HG03103 (cell line): ENCODE measurements at regions not wholly inside any gene's neighbourhood (a gene's known extent, or its start where the extent isn't known, plus 50 kb on each side); places are given as distances from the start of the nearest gene placed in this dataset.
A peak's percentile ranks its signal among the peaks of the same experiment; 100 is the strongest.

Source experiments
- ATAC-seq: cut with Tn5 transposase; IDR thresholded peaks from one replicate; pipeline ENCODE4 v1.9.1; 2021; ENCODE audit warnings: low read depth; ENCODE audit not compliant: unreplicated experiment

DNA sequence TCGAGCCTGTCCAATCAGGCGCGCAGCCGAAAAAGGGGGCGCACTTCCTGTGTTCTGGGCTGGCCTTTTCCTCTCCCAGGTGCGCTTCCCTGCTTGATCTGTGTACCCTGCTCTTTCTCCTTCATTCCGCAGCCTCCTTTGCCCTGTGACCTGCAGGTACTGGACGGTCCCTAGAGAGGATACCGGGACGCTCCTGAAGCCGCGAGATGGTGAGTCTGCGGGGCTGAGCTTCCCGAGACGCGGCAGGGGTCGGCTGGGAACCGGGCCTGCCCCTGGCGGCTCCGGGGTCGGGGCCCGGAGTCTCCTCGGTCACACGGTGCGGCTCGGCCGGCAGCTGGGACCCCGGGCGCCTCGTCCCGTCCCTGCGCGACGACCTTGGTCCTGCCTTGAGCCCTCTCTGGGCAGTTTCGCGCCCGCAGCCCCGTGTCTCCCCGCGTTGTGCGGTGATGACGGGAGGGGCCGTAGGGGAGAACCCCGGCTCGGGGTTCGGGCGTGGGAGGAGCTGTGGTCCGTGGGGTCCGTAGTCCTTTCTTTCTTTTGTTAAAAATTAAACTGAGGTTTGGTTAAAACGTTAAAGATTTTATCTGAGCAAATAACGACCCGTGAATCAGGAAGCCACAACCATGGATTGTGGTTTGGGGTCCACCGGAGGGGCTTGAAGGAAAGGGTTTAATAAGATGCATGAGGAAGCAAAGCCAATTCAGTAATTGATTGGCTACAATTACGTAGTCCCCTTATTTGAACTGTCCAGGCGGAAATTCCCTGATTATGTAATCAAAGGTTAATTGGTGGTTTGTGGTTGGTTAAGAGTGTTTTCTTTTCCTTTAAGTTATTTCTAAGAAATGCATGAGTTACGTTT, 172.8 kb upstream of the ZNF267 start:
- ATAC-seq, result peak; percentile 31

DNA sequence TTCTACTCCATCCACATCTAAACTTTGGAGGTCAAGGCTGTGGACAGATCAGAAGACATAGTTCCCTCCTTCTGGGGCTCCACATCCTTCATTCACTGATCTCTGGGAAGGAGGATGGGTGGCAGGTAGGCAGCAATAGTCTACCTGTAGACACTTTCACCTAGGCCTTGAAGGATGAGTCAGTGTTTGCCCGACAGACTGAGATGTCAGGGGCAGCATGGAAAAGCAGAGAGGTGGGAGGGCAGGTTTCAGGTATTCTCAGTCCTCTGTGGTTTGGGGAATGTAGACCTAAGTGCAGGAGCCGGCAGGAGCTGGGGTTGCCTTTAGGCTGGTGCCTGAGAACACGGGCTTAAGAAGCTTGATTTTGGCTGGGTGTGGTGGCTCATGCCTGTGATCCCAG, 171.9 kb upstream of the ZNF267 start:
- no peak for ATAC-seq

DNA sequence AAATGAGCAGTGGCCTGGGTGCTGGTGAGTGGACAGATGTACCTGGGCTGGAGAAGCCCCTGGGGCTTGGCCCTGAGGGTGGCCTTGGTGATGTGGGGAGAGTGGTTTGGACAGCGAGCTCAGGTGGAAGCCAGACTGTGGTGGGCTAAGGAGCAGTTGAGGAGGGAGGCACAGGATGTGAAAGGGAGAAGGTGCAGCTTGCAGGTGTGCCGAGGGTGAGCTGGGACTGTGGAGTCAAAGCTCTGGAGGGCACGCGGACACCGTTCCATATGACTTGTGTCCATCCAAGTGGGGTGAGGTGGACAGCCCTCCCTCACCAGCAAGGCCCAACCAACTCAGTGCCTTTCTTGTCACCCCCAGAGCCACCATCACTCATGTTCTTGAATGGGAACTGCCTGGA, 170.8 kb upstream of the ZNF267 start:
- ATAC-seq, result no peak

DNA sequence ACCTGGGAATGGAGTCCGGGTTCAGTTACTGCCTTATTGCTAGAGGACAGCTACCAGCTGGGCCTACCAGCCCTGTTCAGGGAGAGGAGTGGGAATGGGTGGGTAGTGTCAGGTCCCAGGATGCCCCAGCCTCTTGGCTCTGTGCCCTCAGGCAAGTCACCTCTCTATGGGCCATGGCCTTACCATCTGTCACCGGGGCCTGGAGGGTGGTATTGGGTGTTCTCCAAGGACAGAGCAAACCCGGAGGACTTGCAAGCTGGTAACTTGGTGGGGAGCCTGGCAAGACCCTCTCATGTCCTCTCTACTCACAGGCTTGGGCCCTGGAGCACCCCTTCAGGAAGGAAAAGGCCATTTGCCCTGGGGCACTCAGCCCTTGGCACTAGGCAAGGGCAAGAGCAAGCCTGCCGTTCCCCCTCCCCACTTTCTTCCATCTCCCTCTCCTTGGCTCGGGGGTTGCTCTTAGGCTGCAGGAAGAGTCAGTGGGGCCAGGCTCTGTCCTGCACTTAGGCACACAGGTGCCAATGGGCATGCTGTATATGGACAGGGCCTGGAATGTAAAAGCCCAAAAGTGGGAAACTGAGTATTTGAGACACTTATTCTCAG, 170.0 kb upstream of the ZNF267 start:
- ATAC-seq, result no peak

DNA sequence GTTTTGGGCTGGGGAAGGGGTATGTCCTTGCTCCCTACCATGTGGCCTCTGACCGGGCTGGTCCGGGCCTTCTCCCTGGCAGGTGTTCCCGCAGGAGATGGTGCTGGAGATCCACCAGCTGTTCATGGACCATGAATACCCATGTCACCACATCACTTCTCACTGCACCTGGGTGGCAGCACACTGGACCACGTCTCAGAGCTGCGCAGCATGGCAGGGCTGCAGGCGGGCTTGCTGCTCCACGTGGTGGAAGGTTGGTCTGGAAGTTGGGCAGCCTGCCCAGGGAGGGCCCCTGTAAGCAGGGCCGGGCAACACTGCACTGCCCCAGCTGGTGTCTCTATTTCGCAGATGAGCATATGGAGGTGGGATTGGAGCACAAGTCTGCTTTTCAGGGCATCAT, 169.5 kb upstream of the ZNF267 start:
- no peak for ATAC-seq

DNA sequence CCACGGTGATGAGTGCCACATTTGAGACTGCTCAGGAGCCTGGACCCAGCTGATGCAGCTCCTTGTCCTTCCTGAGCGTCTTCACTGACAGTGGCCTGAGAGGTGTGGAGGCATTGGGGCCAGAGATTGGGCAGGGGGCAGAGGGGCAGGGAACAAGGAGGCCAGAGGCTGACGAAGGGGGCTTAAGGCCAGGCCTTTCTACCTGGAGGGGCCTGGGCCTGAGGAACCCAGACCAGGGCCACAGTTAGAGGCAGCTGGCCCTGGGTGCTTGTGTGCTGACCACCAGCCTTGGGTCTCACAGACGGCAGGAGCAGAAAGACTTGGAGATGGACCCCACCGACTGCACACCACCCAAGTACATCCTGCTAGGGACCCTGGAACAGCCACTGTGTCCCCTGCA, 168.2 kb upstream of the ZNF267 start:
- no peak for ATAC-seq

DNA sequence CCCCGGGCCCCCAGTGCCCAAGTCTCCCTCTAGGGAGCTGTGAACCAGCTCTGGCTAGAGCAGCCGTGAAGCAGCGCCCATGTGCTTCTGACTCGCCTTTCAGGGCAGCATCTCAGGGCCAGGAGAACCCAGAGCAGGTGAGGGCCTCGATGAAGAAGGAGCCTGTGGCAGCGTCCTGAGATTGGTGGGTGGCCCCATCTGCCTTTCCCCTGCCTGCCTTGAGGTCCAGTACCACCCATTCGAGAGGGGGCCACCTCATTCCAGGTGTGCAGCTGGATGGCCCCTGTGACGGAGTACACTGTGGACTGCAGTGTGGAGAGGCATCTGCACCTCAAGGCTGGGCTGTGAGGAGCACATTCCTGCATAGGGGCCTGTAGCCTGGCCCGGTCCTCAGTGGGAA, 167.3 kb upstream of the ZNF267 start:
- ATAC-seq, result no peak

DNA sequence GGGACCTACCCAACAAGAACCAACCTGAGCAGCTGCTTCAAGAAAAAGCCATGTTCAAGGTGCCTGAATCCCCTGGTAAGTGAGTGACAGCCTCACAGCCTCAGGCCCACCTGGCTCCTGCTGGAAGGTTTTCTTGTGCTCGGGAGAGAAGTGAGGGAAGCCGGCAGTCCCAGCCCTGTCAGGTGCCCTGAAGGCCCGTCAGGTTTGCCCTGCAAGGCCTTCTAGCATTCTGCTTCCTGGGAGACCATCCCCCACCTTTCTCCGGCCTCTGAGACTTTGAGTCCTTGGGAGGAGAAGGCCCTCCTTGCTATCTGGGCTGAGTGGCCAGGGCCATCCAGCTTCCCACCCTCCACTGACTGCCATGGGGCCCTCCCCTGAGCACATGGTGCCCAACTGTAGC, 166.7 kb upstream of the ZNF267 start:
- ATAC-seq, result no peak

DNA sequence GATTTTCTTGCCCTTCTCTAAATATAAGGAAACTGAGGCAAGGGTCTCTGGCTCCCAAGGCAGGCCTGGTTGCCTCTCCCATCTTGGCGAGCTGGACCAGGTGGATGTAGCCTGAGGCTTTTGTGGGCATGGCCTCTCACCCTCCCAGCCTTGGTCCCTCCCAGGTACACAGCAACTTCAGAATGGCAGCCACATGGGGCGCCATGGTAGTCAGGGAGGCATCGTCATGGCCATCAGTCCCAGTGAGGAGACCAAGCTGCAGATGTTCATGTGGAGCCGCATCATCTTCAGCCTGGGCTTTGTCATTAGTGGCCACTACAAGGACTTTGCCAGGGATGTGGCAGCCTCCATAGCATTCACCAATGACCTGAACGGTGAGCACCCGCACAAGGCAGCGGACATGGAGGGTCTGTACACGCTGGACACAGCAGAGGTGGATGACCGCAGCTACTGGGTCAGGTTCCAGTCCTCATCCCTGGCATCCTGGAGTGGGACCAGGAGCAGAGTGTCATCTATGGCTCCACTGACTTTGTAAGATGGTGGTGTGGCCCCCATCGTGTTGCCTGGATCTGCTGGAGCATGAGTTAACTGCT, 165.8 kb upstream of the ZNF267 start:
- no peak for ATAC-seq

DNA sequence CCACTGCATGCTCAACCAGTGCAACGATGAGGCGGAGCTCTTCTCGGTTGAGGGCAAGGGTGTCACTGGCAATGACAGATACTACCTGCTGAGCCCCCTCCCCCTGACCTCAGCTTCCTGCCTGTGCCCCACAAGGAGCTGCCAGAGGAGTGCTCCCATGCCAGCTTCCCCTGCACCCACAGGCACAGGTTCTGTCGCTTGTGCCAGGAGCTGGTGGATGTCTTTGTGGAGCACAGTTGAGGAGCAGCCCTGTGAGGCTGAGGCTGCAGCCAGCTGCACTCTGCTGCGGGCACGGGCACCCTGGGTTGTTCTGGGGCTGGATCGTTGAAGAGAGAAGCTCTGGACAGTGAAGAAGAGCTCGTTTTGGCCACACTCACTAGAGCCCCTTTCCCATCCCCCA, 165.3 kb upstream of the ZNF267 start:
- no peak for ATAC-seq

DNA sequence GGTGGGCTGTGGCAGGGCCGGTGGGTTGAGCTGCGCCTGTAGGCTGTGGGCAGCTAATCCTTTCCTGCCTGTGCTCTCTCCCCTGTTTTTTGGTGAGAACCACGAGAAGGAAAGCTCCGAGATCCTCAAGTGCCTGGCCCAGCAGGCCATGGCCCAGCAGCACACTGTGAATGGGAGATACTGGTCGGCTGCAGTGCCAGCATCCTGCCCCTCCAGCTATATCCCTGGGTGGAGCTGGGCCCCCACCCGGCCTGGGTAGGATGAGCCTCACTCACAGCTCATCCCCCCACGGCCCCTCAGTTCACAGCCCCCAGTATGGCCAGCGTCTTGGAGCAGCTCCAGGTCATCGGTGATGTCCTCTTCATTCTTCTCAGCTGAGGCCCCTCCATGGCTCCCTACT, 164.4 kb upstream of the ZNF267 start:
- no peak for ATAC-seq

DNA sequence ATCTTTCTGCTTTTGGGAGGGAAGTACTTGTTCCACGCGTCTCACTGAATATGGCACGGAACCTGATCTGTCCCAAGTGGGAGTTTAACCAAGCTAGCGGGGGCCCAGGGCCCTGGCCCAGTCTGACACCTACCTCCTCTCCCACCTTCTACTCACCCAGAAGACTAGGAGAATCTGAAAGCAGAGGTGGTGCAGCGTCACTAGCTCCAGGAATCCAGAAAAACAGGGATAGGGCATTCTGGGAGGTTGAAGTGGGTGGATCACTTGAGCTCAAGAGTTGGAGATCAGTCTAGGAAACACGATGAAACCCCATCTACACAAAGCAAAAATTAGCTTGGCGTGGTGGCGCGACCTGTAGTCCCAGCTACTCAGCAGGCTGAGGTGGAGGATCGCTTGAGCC, 163.5 kb upstream of the ZNF267 start:
- no peak for ATAC-seq

DNA sequence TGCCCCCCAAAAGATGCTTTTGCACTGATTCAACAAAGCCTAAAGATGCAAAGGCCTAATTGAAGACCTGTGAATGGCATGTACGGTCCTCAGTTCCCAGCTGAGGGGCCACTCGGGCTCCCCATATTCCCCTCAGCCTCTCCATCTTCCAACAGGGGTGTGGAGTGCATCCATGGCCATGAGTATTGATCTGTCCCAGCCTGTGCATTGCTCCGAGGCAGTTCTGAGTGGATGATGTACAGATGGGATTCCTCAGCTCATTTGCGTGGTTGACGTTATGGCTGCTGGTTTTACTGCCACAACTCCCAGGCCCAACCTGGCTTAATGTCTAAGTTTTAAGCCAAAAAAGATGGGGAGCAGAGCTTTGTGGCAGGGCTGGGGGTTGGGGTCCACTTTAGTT, 162.7 kb upstream of the ZNF267 start:
- ATAC-seq, result no peak

DNA sequence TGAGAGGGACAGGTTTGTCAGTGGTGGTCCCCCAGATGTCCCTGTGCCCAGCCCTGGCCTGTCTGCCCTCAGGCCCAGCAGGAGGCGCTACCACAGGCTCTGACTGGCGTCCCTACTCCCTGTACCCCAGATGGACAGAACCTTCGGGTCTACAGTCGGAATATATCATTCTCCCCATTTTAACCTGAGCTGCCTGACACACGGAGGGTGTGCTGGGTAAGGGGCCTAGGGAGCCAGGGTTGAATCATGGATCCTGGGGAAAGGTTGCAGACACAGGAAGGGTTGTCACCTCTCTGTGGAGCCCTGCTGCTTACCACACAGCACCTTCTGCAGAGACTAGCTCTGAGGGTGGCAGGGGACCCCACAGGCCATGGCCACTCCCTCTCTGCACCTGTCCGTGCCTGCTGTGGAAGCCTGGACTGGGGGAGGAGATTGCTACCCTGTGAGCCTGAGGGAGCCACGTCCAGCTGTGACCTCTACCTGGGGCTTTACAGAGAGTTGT, 162.2 kb upstream of the ZNF267 start:
- ATAC-seq, result no peak

DNA sequence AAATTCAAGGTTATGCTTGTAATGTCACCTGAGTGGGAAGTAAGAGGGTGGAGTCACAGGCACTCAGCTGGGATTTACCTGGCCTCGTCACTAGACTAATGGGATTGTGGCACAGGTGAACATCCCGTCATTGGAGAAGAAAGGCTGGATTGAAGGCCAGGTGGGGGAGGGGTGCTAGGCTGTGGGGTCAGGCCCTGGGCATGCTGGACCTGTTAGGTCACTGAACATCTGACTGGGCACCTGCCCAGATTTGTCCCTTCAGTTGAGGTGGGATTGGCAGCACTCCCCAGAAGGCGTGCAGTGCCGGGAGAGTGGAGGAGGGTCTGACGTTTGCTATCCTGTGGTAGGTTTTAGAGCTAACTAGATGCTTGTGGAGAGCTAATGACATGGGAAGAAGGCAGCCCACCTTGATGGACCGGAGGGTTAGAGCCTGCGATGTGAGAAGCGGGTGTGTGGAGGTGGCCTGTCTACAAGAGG, 161.5 kb upstream of the ZNF267 start:
- ATAC-seq, result no peak

DNA sequence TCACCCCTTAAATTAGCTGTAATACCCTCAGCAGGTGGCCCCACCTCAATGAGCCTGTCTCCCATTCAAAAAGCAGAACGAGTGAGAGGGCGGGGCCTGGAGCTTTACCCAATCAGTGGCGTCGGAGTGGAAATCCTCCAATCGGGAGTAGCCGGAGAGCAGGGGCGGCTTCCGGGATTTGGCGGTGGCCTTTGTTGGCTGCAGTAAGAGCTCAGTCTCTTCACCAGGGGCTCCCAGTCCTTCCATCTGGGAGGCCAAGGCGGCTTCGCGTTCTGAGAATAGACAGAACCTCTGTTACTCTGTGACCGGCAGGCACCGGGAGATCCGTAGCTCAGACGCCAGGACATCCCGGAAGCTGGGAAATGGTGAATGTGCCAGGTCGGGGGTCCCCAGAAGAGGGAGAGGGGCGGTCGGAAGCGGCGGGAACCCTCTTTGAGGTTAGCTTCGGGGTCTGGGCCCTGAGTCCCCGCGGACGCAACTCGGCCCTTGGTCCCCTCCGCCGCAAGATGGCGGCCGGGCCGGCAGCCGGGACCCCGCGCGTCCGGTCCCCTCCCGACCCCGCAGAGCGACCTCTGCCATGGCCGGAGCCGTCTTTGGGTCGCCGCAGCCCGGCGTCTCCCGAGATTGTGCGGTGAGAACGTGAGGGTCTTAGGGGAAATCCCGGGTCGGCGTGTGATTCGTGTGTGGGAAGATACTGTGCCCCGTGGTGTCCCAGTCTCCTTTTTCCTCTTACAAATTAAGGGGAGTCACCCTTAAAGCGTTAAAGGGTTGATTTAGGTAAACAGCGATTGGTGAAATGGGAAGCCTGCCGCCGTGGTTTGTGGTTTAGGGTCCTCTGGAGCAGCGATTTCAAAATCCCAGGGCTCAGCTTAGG, 160.3 kb upstream of the ZNF267 start:
- ATAC-seq, result peak; percentile 87

DNA sequence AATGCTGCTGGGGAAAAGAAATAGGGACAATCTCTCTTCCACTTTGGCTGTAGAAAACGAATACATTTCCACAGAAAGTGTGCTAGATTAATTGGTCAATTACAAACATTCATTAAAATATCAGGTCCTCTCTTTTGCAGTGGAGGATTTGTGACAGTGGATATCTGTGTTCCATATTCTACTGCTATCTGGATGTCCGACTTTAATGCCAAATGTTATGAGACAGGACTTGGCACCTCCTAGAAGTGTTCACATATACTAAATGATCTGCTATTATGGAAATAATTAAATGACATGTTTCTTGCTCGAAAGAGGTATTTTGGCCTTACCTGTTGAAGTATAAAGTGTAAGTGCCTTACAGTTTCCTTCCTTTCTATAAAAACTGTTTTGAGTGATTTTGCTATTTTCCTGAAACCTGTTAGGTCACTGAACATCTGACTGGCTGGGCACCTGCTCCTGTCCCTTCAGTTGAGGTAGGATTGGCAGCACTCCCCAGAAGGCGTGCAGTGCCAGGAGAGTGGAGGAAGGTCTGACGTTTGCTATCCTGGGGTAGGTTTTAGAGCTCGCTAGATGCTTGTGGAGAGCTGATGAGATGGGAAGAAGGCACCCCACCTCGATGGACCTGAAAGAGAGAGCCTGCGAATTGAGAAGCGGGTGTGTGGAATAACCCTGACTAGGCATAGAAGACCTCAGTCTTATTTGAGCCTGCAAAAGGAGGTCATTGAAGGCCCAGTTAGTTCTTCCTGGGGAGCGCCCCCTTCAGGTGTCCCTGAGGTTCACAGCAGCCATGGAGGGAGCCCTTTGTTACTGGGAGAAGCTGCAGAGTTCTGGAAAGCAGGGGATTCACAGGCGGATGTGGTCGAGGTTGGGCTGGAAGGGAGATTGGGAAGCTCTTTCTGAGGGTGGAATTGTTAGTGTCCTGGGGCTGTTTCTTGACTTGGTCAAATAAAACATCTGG, 159.4 kb upstream of the ZNF267 start:
- no peak for ATAC-seq

DNA sequence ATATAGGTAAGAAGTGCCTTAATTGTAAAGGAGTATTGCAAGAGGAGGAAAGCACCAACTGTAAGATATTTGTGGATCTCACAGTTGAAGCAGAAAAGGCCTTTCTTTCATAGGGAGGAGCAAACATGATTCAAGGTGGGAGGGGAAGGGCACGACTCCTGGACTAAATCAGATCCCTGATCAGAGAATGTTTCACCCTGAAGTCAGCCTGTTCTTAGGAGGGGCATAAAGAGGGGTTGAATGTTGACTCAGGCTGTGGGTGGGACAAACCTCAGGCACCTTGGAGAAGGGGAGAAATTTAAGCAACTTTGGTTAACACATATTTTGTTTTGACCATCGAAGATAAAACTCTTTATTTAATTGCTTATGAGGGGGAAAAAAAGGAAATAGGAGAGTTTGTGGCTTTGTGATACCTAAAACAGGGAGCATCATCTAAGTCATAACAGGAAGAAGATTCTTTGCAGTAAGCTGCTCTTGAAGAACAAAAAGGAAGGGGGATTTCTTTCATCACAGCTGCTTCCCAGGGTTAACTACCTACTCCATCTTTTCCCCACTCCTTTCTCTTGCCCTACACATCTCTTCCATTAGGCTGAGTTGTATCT, 158.6 kb upstream of the ZNF267 start:
- ATAC-seq, result no peak

DNA sequence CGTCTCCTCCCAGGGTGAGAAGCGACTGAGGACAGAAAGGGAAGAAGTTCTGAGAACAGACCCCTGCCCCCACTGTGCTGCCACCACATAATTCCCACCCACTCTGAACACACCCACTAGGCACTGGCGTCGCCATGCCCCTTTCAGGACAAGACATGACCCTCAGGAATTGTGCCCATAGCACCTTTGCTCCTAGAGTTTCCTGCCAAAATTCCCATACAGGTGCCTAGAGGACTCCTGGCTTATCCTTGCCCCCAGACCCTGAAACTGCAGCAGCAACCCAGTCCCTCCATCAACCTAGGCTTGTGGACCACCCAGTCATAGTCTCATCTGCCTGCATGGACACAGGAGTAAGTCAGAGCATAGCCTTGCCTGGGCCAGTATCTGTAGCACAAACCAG, 157.7 kb upstream of the ZNF267 start:
- ATAC-seq, result no peak
